ENCODE measurements at regions not wholly inside any gene's neighbourhood (a gene's known extent, or its start where the extent isn't known, plus 50 kb on each side); places are given as distances from the start of the nearest gene placed in this dataset.

DNA sequence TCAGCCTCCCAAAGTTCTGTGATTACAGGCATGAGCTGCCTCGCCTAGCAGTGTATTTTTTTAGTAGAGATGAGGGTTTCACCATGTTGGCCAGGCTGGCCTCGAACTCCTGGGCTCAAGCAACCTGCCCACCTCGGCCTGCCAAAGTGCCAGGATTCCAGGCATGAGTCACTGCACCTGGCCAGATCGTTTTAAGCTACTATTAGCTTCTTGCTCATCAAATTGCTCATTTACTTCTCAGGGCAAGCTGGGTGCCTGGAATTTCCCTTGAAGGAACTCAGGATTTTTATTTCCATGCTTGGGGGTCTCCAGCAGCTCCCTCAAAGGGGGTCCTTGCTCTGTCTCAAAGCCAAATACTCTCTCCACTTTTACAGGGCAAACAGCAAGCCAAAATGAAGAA is 798.0 kb upstream of the AUTS2 start:
- no peak overlapping the region for H3K4me3 ChIP-seq
- no peak for DNase-seq
- H3K4me1 ChIP-seq, result no peaks in the 10 kb centered on the region
- no peak overlapping the region for H3K27ac ChIP-seq
- WGBS, 2 donors, result 32 to 40% methylated on average over 2 to 4 of the region's 4 CpGs
- intact Hi-C loops (cut with DNase I), result no loop called here
- no peaks in the 10 kb centered on the region for H3K9me3 ChIP-seq
- no peaks in the 10 kb centered on the region for H3K36me3 ChIP-seq
- H3K27me3 ChIP-seq, result no peaks in the 10 kb centered on the region
- no peak for TF ChIP-seq POLR2A (IDR thresholded peaks at IDR 0.05)
- TF ChIP-seq, protein P1, sequence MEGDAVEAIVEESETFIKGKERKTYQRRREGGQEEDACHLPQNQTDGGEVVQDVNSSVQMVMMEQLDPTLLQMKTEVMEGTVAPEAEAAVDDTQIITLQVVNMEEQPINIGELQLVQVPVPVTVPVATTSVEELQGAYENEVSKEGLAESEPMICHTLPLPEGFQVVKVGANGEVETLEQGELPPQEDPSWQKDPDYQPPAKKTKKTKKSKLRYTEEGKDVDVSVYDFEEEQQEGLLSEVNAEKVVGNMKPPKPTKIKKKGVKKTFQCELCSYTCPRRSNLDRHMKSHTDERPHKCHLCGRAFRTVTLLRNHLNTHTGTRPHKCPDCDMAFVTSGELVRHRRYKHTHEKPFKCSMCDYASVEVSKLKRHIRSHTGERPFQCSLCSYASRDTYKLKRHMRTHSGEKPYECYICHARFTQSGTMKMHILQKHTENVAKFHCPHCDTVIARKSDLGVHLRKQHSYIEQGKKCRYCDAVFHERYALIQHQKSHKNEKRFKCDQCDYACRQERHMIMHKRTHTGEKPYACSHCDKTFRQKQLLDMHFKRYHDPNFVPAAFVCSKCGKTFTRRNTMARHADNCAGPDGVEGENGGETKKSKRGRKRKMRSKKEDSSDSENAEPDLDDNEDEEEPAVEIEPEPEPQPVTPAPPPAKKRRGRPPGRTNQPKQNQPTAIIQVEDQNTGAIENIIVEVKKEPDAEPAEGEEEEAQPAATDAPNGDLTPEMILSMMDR (IDR thresholded peaks at IDR 0.05), result no peak

DNA sequence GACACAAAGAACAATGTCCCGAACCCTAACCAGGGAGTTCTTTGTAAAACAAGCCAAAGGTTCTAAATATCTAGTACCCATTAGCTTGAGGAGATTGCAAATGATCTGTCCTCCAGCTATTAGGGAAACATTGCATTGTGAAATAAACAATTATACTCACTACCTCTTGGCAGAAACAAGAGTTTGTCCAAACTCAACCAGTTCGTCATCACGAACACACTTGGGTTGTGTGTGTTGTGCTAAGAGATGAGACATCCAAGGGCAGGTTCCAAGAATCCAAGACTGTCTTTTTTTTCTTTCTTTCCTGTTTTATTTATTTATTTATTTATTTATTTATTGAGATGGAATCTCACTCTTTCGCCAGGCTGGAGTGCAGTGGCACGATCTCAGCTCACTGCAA is 793.1 kb upstream of the AUTS2 start:
- intact Hi-C loops (cut with DNase I), result no loop called here
- no peak overlapping the region for H3K27ac ChIP-seq
- no peaks in the 10 kb centered on the region for H3K36me3 ChIP-seq
- TF ChIP-seq, protein P1 (IDR thresholded peaks at IDR 0.05), result no peak
- TF ChIP-seq POLR2A (IDR thresholded peaks at IDR 0.05), result no peak
- no peaks in the 10 kb centered on the region for H3K27me3 ChIP-seq
- no peaks in the 10 kb centered on the region for H3K9me3 ChIP-seq
- no peak for DNase-seq
- WGBS, 2 donors, result 81 to 82% methylated on average over 5 of the region's 5 CpGs
- H3K4me1 ChIP-seq, result no peaks in the 10 kb centered on the region
- no peak overlapping the region for H3K4me3 ChIP-seq

DNA sequence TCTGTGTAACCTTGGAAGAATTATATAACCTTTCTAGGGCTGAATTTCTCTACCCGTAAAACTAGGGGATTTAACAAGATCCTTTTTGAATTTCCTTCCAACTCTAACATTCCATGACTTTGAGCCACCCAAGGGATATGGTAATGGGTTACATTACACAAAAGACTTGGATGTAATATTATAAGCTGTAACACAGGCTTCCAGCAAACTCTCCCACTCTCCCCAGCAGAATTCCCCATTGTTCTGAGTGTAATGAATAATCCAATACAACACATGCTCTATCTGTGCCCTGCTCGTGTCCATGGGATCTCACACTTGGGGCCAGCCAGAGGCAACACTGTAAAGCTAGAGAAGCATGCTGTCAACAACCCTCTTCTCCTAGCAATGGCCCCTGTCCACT is 790.6 kb upstream of the AUTS2 start:
- Histone ChIP-seq H3K4me1 (no peaks in the 10 kb centered on the region), H3K27me3 (no peaks in the 10 kb centered on the region), H3K4me3 (no peak overlapping the region), H3K9me3 (no peaks in the 10 kb centered on the region), H3K36me3 (no peaks in the 10 kb centered on the region), H3K27ac (no peak overlapping the region)
- 52 to 79% methylated on average over 2 of the region's 2 CpGs for WGBS, 2 donors
- DNase-seq, result no peak
- TF ChIP-seq, protein P1 (IDR thresholded peaks at IDR 0.05), result no peak
- no peak for TF ChIP-seq POLR2A (IDR thresholded peaks at IDR 0.05)
- intact Hi-C loops (cut with DNase I), result no loop called here

DNA sequence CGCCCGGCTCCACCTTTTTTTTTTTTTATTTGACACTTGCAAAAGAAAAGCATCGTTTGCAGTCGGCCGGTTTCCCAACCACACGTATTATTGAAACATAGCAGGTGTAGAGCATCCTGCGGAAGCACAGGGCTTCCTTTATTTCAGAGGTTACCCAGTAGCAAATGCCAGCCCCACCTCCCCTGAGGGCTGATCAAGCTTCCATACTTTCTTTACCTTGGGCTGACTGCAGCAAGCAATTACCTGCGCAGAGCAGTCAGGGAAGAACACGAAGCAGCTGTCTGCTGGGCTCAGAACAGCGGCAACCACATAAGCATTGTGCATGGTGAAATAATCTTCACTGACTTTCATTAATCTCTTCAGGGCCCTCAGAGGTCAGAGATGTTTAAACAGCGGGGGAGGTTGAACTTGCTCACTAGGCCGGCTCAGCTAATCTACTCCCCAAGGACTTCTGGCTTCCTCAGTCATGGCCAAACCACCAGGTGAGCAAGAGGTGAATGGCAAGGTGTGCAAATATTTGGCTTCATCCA is 784.7 kb upstream of the AUTS2 start:
- no peaks in the 10 kb centered on the region for H3K36me3 ChIP-seq
- H3K9me3 ChIP-seq, result no peaks in the 10 kb centered on the region
- H3K27me3 ChIP-seq, result peaks cover 0 to 4% (median 0%) of the 10 kb centered on the region in 4 donors
- no peak overlapping the region for H3K27ac ChIP-seq
- no peak overlapping the region for H3K4me3 ChIP-seq
- H3K4me1 ChIP-seq, result no peaks in the 10 kb centered on the region
- DNase-seq, result no peak
- intact Hi-C loops (cut with DNase I), result no loop called here
- TF ChIP-seq POLR2A (IDR thresholded peaks at IDR 0.05), result no peak
- TF ChIP-seq, protein P1 (IDR thresholded peaks at IDR 0.05), result no peak
- 40 to 49% methylated on average over 7 to 12 of the region's 12 CpGs for WGBS, 2 donors

DNA sequence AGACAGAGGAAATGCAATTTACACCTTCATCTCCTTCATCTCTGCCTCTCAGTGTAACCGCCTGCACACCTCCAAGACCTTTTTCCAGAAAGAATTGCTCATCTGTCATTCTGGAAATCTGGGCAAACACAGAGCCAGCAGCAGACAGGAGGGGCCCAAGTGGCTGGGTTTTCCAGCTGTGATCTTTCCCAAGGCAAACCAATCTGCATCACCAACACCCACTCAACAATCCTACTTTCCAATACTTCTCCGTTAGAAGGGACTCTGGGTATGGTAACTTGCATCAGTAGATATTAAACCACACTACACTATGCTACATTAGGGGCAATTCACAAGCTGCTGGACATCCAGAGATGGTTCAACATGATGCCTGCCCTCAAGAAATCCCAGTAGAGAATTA is 781.8 kb upstream of the AUTS2 start:
- no peak for DNase-seq
- Histone ChIP-seq H3K4me1 (no peaks in the 10 kb centered on the region), H3K27ac (no peak overlapping the region), H3K36me3 (no peaks in the 10 kb centered on the region), H3K4me3 (no peak overlapping the region), H3K27me3 (peaks cover 0 to 4% (median 0%) of the 10 kb centered on the region in 4 donors), H3K9me3 (no peaks in the 10 kb centered on the region)
- TF ChIP-seq POLR2A (IDR thresholded peaks at IDR 0.05), result no peak
- TF ChIP-seq, protein P1 (IDR thresholded peaks at IDR 0.05), result no peak
- intact Hi-C loops (cut with DNase I), result no loop called here
- 80 to 85% methylated on average over 2 of the region's 2 CpGs for WGBS, 2 donors
